Fibroblast of skin of scalp (primary cell): ENCODE measurements at regions not wholly inside any gene's neighbourhood (a gene's known extent, or its start where the extent isn't known, plus 50 kb on each side); places are given as distances from the start of the nearest gene placed in this dataset.
"Not testable (repeated sequence)": the region's sequence is repeated elsewhere in the genome, so short reads cannot be mapped to it uniquely, and the experiment has no call there.

ENCODE experiments used
- DNase-seq: peaks from one replicate; pipeline ENCODE4 v3.0.0-alpha.2; 2013

- DNase-seq: no peak
Observed at GRCh38 chr22:48303369-48303725, 1524.3 kb downstream of the BRD1 start.

DNA sequence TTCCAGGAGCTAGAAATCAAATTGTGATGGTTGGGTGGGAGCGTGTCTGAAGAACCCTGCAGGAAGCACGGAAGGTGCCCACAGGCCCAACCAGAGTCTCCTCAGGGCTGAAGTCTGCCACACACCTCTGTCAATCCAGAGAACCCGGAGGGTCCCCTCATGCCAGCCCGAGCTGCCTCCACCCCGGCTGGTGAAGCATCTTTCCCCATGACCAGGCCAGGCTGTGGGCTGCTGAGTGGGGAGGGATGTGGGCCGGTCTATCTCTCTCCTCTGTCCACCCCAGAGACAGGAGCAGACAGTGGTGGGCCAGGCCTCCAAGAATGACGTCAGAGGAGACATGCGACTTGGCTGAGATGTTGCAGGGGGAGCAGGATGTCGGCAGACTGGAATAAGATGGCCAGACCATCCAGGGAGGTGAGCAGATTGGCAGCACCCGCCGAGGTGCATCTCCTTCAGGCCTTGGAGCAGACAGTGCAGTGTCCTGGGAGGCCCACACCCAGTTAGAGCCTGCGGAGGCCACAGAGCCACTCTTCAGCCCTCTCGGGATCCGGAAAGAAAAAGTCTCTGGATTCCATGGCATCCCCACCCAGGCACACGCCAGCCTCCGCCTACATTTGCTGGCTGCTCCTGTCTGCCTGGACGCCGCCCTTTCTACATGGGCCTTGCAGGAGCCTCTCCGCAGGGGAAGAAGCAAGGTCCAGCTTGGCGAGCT is 1524.9 kb downstream of the BRD1 start:
- no peak for DNase-seq

GRCh38 chr22:48301908-48302307 is 1525.8 kb downstream of the BRD1 start:
- no peak for DNase-seq

GRCh38 chr22:48301421-48301820 is 1526.3 kb downstream of the BRD1 start:
- DNase-seq: no peak

GRCh38 chr22:48300877-48301276 is 1526.8 kb downstream of the BRD1 start:
- DNase-seq: no peak

DNA sequence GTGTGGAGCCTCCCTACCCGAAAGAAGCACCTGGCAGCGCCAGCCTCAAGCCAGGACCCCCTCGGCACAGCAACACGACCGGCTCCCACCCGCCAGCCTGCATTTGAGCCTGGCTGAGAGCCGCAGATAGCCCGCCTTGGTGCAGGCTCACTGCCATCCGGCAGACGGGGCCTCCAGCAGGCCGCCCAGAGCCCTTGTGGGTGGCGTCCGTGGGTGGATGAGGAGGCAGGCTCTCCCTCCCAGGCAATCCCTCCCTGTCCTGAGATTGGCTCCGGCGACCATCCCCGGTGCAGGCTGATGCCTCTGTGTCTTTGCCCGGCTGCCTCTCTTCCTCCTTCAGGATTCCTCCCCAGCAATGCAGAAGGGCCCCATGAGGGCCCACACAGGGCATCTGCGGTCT is 1527.9 kb downstream of the BRD1 start:
- no peak for DNase-seq

GRCh38 chr22:48299124-48299523 is 1528.5 kb downstream of the BRD1 start:
- DNase-seq: no peak

- DNase-seq: no peak
Observed at GRCh38 chr22:48297296-48297695, 1530.4 kb downstream of the BRD1 start.

DNA sequence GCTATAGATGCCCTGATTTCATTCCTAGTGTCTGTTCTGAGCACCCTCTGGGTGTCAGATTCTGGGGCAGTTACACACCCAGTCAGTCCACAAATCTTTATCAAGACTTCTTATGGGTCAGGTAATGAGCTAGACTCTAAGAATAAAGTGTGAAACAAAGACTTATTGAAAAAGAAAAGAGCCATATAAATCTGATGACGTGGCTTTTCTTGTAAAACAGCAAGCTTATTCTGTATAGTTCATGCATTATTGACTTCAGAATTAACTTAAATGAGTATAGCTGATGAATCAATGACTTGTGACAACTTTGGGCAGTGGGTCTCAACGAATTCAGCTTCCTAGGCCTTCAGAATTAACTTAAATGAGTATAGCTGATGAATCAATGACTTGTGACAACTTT is 1527.5 kb downstream of the TBC1D22A start:
- not testable (repeated sequence) for DNase-seq

GRCh38 chr22:48288376-48288940 is 1526.0 kb downstream of the TBC1D22A start:
- no peak for DNase-seq

DNA sequence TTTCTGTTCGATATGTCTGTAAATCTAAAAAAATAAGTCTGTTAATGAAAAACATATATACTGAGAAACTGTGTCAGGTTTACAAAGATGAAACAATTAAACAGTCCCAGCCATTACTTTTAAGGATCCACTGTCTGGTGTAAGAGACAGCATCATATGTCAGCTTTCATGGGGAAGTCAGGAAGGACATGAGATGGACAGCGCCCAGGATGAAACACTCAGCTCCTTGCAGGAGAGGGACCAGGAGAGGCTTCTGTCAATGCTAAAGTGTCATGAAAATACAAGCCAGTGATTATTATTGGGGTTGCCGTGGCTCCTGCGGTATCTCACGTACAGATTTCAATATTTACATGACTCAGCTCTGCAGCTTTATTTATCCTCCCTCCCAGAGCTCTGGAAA is 1524.6 kb downstream of the TBC1D22A start:
- no peak for DNase-seq

GRCh38 chr22:48284671-48285070 is 1522.2 kb downstream of the TBC1D22A start:
- no peak for DNase-seq

DNA sequence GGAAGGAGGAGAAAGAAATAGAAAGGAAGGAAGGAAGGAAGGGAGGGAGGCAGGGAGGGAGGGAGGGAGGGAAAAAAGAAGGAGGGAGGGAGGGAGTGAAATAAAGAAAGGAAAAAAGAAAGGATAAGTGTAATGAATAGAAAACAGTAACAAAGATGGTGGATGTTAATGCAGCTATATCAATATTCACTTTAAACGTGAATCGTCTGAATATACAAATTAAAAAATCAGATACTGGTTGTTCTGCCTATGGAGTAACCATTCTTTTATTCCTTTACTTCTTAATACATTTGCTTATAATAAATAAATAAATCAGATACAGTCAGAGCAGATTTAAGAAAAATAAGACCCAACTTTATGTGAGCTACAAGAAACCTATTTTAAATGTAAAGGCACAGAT is 1520.4 kb downstream of the TBC1D22A start:
- no peak for DNase-seq

- no peak for DNase-seq
Observed at GRCh38 chr22:48279461-48279756, 1517.0 kb downstream of the TBC1D22A start.

DNA sequence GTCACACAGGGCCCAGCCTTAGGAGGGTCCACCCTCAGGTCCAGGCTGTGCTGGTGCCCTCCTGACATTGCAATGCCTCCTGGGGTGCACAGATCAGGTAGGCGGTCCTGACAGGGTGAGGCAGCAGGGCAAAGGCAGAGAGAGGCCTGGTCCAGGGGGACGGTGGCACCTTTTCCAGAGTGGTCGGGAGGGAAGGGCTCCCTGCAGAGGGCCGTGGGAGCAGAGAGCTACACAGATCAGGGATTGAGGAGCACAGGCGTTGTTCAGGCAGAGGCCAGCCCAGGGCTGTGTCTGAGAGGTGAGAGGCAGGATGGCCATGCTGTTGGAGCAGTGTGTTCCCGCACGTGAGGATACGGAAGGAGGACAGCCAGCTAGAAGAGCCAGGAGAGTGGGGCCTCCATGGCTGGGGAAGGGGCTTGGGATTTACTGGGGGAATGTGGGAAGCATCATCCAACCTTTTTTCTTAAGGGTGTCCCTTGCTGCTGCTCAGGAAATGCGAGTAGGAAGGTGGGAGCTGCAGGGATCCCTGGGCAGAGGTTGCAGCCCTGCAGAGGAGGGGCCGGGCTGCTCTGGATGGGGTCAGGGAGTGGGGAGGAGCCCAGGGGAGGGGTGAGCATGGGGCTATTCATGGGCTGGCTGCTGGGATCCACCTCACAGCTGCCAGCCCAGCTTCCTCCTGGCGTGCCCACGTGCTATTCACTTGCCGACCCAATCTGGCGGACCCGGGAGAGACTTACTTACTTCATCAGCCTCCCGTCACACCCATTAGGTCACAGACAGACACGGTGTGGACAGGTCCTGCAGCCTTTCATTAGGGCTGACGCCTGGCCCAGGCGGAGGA is 1516.4 kb downstream of the TBC1D22A start:
- no peak for DNase-seq

GRCh38 chr22:48277868-48278581 is 1515.6 kb downstream of the TBC1D22A start:
- DNase-seq: no peak

DNA sequence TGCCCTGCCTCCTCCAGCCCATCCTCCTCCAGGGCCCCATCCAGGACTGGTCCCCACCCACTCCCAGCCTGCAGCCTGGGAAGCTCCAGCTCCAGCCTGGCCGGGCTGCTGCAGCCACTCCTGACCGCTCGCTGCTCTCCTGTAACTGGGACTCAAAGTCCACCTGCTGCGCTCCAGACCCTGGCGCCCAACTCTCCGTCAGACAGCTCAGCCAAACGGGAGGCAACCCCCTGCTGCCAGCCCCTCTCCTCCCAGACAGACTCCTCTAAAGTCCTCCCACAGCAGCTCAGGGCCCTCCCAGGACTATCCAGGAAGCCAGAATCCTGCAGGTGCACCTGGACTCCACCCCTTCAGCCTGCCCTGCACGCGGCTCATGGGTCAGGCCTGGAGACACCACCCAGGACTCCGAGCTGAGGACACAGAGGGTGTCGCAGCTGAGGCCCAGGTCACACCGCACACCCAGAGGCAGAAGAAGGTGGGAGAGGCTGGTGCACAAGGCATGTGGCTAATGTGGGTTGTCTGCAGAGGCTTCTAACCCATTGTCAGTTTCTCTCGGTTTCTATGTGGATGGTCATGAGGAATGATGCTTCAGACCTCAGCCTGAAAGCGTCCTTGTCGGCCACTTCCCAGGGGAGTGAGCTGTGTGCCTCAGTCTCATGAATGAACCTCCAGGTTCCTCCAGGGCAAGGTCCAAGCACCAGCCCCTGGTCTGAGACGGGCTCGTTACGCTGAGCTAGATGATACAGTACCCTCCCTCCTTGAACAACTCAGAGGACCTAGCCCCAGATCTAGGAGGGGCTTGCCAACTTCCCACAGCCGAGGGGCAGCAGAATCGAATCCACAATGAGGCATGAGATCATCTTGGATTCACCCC is 1514.8 kb downstream of the TBC1D22A start:
- no peak for DNase-seq

DNA sequence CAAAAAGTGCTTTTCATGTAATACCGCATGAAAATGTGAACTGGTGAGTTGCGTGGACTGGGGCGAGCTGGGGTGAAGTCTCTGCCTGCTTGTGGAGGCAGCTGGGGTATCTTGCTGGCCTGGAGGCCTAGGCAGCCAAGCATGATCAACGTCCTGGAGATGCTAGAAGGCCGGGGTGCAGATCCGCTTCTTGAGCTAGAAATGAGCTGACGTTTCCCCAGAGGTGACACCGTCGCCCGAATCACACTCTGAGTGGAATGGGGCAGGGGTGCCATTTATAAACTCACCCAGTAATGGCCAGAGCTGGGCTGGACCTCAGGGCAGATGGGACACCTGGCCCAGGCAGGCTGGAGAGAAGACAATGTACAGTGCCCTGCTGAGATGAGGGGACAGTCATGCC is 1513.0 kb downstream of the TBC1D22A start:
- no peak for DNase-seq

DNA sequence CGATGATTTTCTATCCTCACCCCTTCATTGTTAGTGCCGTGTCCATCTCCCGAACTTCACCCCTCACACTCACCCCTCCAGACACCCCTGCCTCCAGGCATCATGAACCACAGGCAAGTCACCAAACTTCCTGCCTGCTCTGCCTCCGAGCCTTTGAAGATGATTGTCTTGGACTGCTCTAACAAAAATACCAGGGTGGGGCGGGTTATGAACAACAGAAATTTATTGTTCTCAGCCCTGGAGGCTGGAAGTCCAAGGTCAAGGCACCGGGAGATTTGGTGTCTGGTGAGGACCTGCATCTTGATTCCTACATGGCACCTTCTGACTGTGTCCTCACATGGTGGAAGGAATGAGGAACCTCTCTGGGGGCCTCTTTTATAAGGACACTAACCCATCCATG is 1508.3 kb downstream of the TBC1D22A start:
- DNase-seq: no peak

GRCh38 chr22:48268771-48269552 is 1506.5 kb downstream of the TBC1D22A start:
- no peak for DNase-seq

GRCh38 chr22:48268293-48268692 is 1505.8 kb downstream of the TBC1D22A start:
- no peak for DNase-seq

DNA sequence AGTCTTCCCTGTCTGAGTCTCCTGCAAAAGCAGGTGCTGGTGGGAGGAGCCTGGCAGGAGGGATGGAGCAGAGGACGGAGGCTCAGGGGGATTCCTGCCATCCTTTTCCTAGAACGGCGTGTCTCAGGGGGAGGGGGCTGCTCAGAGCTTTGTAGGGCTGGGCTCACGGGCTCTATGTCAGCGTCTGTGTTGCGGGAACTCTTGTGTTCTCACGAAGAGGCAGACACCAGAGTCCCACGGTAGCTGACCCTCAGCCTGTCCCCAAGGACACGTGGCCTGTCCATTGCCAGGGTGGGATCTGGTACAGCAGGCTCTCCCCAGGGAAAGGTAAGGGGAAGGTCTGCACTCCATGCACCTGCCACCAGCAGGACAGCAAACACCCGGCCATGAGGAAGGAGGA is 1505.2 kb downstream of the TBC1D22A start:
- DNase-seq: no peak
